ENCODE measurements at regions not wholly inside any gene's neighbourhood (a gene's known extent, or its start where the extent isn't known, plus 50 kb on each side); places are given as distances from the start of the nearest gene placed in this dataset.

- H3K9ac ChIP-seq (ENCODE audit: low read depth in 2 of 2, low read length in 2 of 2), result no peak overlapping the region
- no peak for DNase-seq
- H3K4me3 ChIP-seq, result no peak overlapping the region
- intact Hi-C loops (cut with DNase I), result no loop called here
- no peak for TF ChIP-seq CTCF (IDR thresholded peaks at IDR 0.05)
- H3K4me1 ChIP-seq, result no peaks in the 10 kb centered on the region
- H3K9me3 ChIP-seq, result no peaks in the 10 kb centered on the region
- no peaks in the 10 kb centered on the region for H3K36me3 ChIP-seq
- no peaks in the 10 kb centered on the region for H3K27me3 ChIP-seq
- H3K27ac ChIP-seq, result no peak overlapping the region
Measured at GRCh38 chr7:69052447-69052846, 545.8 kb upstream of the AUTS2 start.

- Histone ChIP-seq H3K27me3 (no peaks in the 10 kb centered on the region), H3K4me3 (no peak overlapping the region), H3K9ac (ENCODE audit: low read depth in 2 of 2, low read length in 2 of 2) (no peak overlapping the region), H3K27ac (no peak overlapping the region), H3K36me3 (no peaks in the 10 kb centered on the region), H3K4me1 (no peaks in the 10 kb centered on the region), H3K9me3 (no peaks in the 10 kb centered on the region)
- DNase-seq, result no peak
- no peak for TF ChIP-seq CTCF (IDR thresholded peaks at IDR 0.05)
- intact Hi-C loops (cut with DNase I), result no loop called here
Measured at GRCh38 chr7:69060516-69060915, 537.8 kb upstream of the AUTS2 start.

- no peaks in the 10 kb centered on the region for H3K27me3 ChIP-seq
- no peak for DNase-seq
Measured at GRCh38 chr7:69062020-69062765, 536.1 kb upstream of the AUTS2 start.

DNA sequence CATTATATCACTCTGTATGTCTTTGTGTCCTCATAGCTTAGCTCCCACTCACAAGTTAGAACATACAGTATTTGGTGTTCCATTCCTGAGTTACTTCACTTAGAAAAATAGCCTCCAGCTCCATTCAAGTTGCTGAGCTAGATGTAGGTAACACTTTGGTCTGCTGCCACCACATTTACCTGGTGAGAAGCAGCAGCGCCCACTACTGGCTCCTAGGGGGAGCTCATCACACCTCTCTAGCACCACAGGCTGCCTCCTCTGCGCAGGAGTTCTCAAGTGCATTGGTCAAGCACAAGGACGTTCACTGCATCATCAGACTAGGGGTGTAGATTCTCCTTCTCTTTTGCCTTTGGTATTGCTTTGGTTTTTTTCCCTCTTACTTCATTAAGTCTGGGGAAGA, 530.9 kb upstream of the AUTS2 start:
- Histone ChIP-seq H3K4me1 (no peaks in the 10 kb centered on the region), H3K27me3 (no peaks in the 10 kb centered on the region), H3K9ac (ENCODE audit: low read depth in 2 of 2, low read length in 2 of 2) (no peak overlapping the region), H3K36me3 (no peaks in the 10 kb centered on the region), H3K4me3 (no peak overlapping the region), H3K27ac (no peak overlapping the region), H3K9me3 (no peaks in the 10 kb centered on the region)
- no peak for TF ChIP-seq CTCF (IDR thresholded peaks at IDR 0.05)
- intact Hi-C loops (cut with DNase I), result no loop called here
- DNase-seq, result no peak

More at GRCh38 chr7:69062020-69062765, 536.1 kb upstream of the AUTS2 start:
- Histone ChIP-seq H3K27ac (no peak overlapping the region), H3K4me3 (no peak overlapping the region), H3K9me3 (no peaks in the 10 kb centered on the region), H3K9ac (ENCODE audit: low read depth in 2 of 2, low read length in 2 of 2) (no peak overlapping the region), H3K4me1 (no peaks in the 10 kb centered on the region), H3K36me3 (no peaks in the 10 kb centered on the region)
- intact Hi-C loops (cut with DNase I), result no loop called here
- TF ChIP-seq CTCF (IDR thresholded peaks at IDR 0.05), result no peak

DNA sequence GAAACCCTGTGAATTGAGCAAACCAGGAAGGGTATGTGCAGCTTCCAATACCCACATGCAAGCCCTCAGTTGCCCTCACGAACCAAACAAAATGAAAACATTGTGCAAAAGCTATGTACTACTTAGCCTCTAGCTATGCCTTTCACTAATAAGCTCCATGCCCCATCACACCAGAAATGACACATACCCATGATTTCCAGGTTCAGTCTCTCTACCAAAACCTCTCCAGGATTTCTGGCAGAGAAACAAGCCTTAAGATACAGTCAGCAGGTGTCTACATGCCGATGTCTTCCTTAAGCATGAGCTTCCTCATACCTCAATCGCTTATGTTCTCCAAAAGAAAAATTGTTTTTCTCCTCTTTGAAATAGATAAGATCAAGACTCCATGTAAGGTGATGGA, 527.8 kb upstream of the AUTS2 start:
- TF ChIP-seq CTCF (IDR thresholded peaks at IDR 0.05), result no peak
- Histone ChIP-seq H3K27ac (no peak overlapping the region), H3K4me3 (no peak overlapping the region), H3K36me3 (no peaks in the 10 kb centered on the region), H3K4me1 (no peaks in the 10 kb centered on the region), H3K9ac (ENCODE audit: low read depth in 2 of 2, low read length in 2 of 2) (no peak overlapping the region), H3K9me3 (no peaks in the 10 kb centered on the region), H3K27me3 (no peaks in the 10 kb centered on the region)
- intact Hi-C loops (cut with DNase I), result no loop called here
- DNase-seq, result no peak

All from colonic mucosa (tissue), 4 donors.